Endothelial cell of umbilical vein (primary cell): ENCODE measurements at regions not wholly inside any gene's neighbourhood (a gene's known extent, or its start where the extent isn't known, plus 50 kb on each side); places are given as distances from the start of the nearest gene placed in this dataset.

Source experiments
- BruUV-seq: library from RNA; stranded (reverse); fragments of 400-500 nt; replicated peaks from 2 replicates; lab custom pipeline; 2021; lab: Mats Ljungman, UMichigan
- CTCF ChIA-PET: fragments of 300-600, 350-600 bp; sonication (Branson Sonifier 250); formaldehyde crosslinking; loops from one replicate; lab custom pipeline; 2021; ENCODE audit warnings: antibody characterized with exemption, inconsistent platforms; lab: Charles Lee
- POLR2A ChIA-PET: fragments of 300-600, 350-600 bp; sonication (Branson Sonifier 250); formaldehyde crosslinking; loops from one replicate; lab custom pipeline; 2021; ENCODE audit warnings: antibody characterized with exemption, inconsistent platforms; lab: Charles Lee
- DNase-seq: peaks from one replicate; pipeline ENCODE4 v3.0.0-alpha.2; 2011; ENCODE audit warnings: low read depth, low spot score
- FAIRE-seq: peaks from 2 replicates; lab custom pipeline; 2011; peaks lifted over from hg19 to GRCh38; lab: Jason Lieb, UNC
- H2AFZ ChIP-seq: 2 replicates; pipeline ENCODE4 v1.6.0; 2012; ENCODE audit warnings: low read depth, low read length, control low read depth, inconsistent platforms
- H3K27ac ChIP-seq: 2 replicates; pipeline ENCODE4 v1.5.1; 2011; ENCODE audit warnings: low read depth, mild to moderate bottlenecking, control low read depth, low read length, moderate library complexity; ENCODE audit not compliant: insufficient read depth
- H3K27me3 ChIP-seq, 2 experiments: 2 replicates each; pipeline versions ENCODE4 v1.6.0 to v1.6.1; 2011; ENCODE audit warnings: low read length in 2 of 2, mixed read lengths in 1 of 2; ENCODE audit not compliant: control insufficient read depth in 2 of 2, insufficient read depth in 2 of 2
- H3K36me3 ChIP-seq, 2 experiments: 2 replicates in 1 of 2; 3 replicates in 1 of 2; pipeline ENCODE4 v1.5.1; 2011; ENCODE audit warnings: low read length in 2 of 2, mild to moderate bottlenecking in 1 of 2, moderate library complexity in 1 of 2; ENCODE audit not compliant: control insufficient read depth in 2 of 2, insufficient read depth in 2 of 2; ENCODE audit errors: extremely low read depth in 1 of 2
- H3K4me1 ChIP-seq: 3 replicates; pipeline ENCODE4 v1.5.1; 2011; ENCODE audit warnings: mild to moderate bottlenecking, low read length; ENCODE audit not compliant: control insufficient read depth, insufficient read depth; ENCODE audit errors: extremely low read depth
- H3K4me2 ChIP-seq: 2 replicates; pipeline ENCODE4 v1.6.1; 2011; ENCODE audit warnings: low read length, control low read depth, mixed read lengths; ENCODE audit not compliant: insufficient read depth
- H3K4me3 ChIP-seq, 3 experiments: fragments of 200-600 bp in 1 of 3; sonication (generic), shearing (Covaris generic) in 1 of 3; replicated peaks in 1 of 3; 2 replicates each; pipeline ENCODE4 v1.5.1; 2011 to 2016; ENCODE audit warnings: control low read depth in 3 of 3, low read length in 3 of 3, mild to moderate bottlenecking in 2 of 3, inconsistent platforms in 1 of 3, low read depth in 1 of 3, moderate library complexity in 1 of 3; ENCODE audit not compliant: insufficient read depth in 1 of 3
- H3K79me2 ChIP-seq: 2 replicates; pipeline ENCODE4 v1.6.0; 2012; ENCODE audit warnings: low read length, inconsistent platforms; ENCODE audit not compliant: control insufficient read depth, insufficient read depth
- H3K9ac ChIP-seq: replicated peaks from 2 replicates; pipeline ENCODE3; 2011; ENCODE audit warnings: low read length, control low read depth; ENCODE audit not compliant: insufficient read depth; ENCODE audit errors: extremely low read depth
- H3K9me1 ChIP-seq: replicated peaks from 3 replicates; pipeline ENCODE4 v1.6.0; 2011; ENCODE audit warnings: mild to moderate bottlenecking, low read length; ENCODE audit not compliant: control insufficient read depth, insufficient read depth; ENCODE audit errors: extremely low read depth
- H3K9me3 ChIP-seq: replicated peaks from 2 replicates; pipeline ENCODE4 v1.5.1; 2012; ENCODE audit warnings: low read length, inconsistent platforms; ENCODE audit not compliant: control insufficient read depth, insufficient read depth
- H4K20me1 ChIP-seq: replicated peaks from 2 replicates; pipeline ENCODE3; 2011; ENCODE audit warnings: mild to moderate bottlenecking, low read length; ENCODE audit not compliant: control insufficient read depth, insufficient read depth; ENCODE audit errors: extremely low read depth
- CTCF ChIP-seq, 2 donors: IDR thresholded peaks; 1 replicate in 1 of 2; 2 replicates in 1 of 2; pipeline ENCODE4 v1.5.1; 2011; ENCODE audit warnings: low read length in 2 of 2, mild to moderate bottlenecking in 2 of 2, moderate library complexity in 2 of 2, control low read depth in 1 of 2, inconsistent platforms in 1 of 2, low read depth in 1 of 2; ENCODE audit not compliant: insufficient read depth in 1 of 2; ENCODE audit errors: extremely low read depth in 1 of 2
- EZH2 ChIP-seq: IDR thresholded peaks from 2 replicates; pipeline ENCODE4 v1.6.1; 2012; ENCODE audit warnings: borderline replicate concordance, low read depth, mild to moderate bottlenecking, moderate library complexity, low read length, inconsistent platforms; ENCODE audit not compliant: severe bottlenecking
- FOS ChIP-seq: IDR thresholded peaks from 2 replicates; pipeline ENCODE4 v1.6.1; 2011; ENCODE audit warnings: mild to moderate bottlenecking, low read length, moderate library complexity, borderline replicate concordance; ENCODE audit not compliant: insufficient read depth
- GATA2 ChIP-seq: IDR thresholded peaks from 2 replicates; pipeline ENCODE4 v1.7.0; 2011; ENCODE audit warnings: low read depth, mild to moderate bottlenecking, moderate library complexity, mixed read lengths, low read length; ENCODE audit not compliant: insufficient read length, insufficient read depth
- MAX ChIP-seq: IDR thresholded peaks from 2 replicates; pipeline ENCODE4 v1.6.1; 2011; ENCODE audit not compliant: insufficient read depth, insufficient read length
- MYC ChIP-seq: IDR thresholded peaks from one replicate; pipeline ENCODE4 v1.6.1; 2011; ENCODE audit warnings: mild to moderate bottlenecking, low read depth, low read length
- dilution Hi-C: fragments of 300-500 bp; cut with MboI; formaldehyde crosslinking; loops from one replicate; pipeline ENCODE4 v1.15.0; 2019; ENCODE audit warnings: low sequenced_read_pairs; ENCODE audit not compliant: extremely low pct_ligation_motif_present
- intact Hi-C: fragments of 100-400 bp; cut with micrococcal nuclease; formaldehyde crosslinking; loops from one replicate; pipeline ENCODE4 v1.10.0; 2022

DNA sequence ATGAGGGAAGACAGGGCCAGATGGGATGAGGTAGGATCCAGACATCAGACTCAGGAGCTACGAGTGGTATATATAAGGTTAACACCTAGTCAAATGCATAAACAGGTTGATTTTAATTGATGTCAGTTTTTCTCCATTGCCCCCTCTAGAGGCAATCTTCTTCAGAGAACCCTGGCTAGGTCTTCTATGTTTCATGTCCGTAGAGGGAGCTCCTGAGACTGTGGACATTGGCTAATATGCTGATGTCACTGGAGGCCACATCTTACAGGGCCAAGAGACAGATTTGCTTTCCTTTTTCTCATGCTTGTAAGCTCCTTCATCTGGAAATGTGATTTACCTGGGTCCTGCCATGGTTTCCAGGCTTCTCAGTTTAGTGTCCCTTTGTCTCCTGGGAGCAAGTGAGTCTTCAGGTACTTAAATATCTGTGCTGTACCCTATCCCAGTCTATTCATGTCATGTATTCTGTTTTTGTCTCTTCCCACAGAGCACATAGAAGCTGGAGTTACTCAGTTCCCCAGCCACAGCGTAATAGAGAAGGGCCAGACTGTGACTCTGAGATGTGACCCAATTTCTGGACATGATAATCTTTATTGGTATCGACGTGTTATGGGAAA lies 161.6 kb upstream of the PRSS1 start:
- no peaks in the 10 kb centered on the region for H3K36me3 ChIP-seq
- no TSS peak for BruUV-seq
- TF ChIP-seq MYC (no peak), CTCF (IDR thresholded peaks at IDR 0.05; ENCODE audit: extremely low read depth in 1 of 2, insufficient read depth in 1 of 2, low read depth in 1 of 2, low read length in 2 of 2) (peak; percentile 63 to 82)
- H3K9ac ChIP-seq, result no peak overlapping the region
- FAIRE-seq (no peak), DNase-seq (peak; percentile 66)
- CTCF ChIA-PET, result interaction anchor here (0.6 to 5.7 kb wide), 63 partner anchors 10 to 700 kb away, joined by 3 to 181 read pairs (median 5); partner anchors contain the start of genes CASP2, EPHB6 and PRSS2
- no peak overlapping the region for H3K27ac ChIP-seq
- no peaks in the 10 kb centered on the region for H3K9me3 ChIP-seq
- no peaks in the 10 kb centered on the region for H4K20me1 ChIP-seq
- H3K4me2 ChIP-seq, result no peak overlapping the region
- no peaks in the 10 kb centered on the region for H3K9me1 ChIP-seq
- POLR2A ChIA-PET, result interaction anchor here (0.6 kb wide), 1 partner anchor 30 kb away, joined by 3 read pairs; no protein-coding TSS in a partner anchor
- H3K4me3 ChIP-seq, result no peak overlapping the region
- peak overlapping the region; percentile 88 for H2AFZ ChIP-seq
- H3K4me1 ChIP-seq, result peaks cover 10% of the 10 kb centered on the region
- no peaks in the 10 kb centered on the region for H3K27me3 ChIP-seq
- intact Hi-C loops (loop anchor here (1.0 to 2.0 kb wide), 3 partner anchors 19 to 52 kb away; no protein-coding TSS in a partner anchor), dilution Hi-C loops (no loop called here)
- H3K79me2 ChIP-seq, result no peaks in the 10 kb centered on the region

GRCh38 chr7:142586611-142587010 lies 162.7 kb upstream of the PRSS1 start:
- CTCF ChIA-PET, result interaction anchor here (1.4 to 5.7 kb wide), 12 partner anchors 17 to 209 kb away, joined by 4 to 181 read pairs (median 10); no protein-coding TSS in a partner anchor

More at GRCh38 chr7:142586611-142587010, 162.7 kb upstream of the PRSS1 start:
- H3K36me3 ChIP-seq, result no peaks in the 10 kb centered on the region
- TF ChIP-seq FOS, result no peak
- TF ChIP-seq CTCF (IDR thresholded peaks at IDR 0.05; ENCODE audit: extremely low read depth in 1 of 2, insufficient read depth in 1 of 2, low read depth in 1 of 2, low read length in 2 of 2), result no peak
- TF ChIP-seq EZH2, result no peak
- TF ChIP-seq MAX, result no peak
- TF ChIP-seq GATA2, result no peak
- H3K9me1 ChIP-seq, result no peaks in the 10 kb centered on the region
- no peak overlapping the region for H2AFZ ChIP-seq
- intact Hi-C loops, result loop anchor here (1.0 to 2.0 kb wide), 3 partner anchors 18 to 51 kb away; no protein-coding TSS in a partner anchor
- dilution Hi-C loops, result no loop called here
- H3K27me3 ChIP-seq, result no peaks in the 10 kb centered on the region
- FAIRE-seq (no peak), DNase-seq (no peak)
- H3K9me3 ChIP-seq, result no peaks in the 10 kb centered on the region
- H4K20me1 ChIP-seq, result no peaks in the 10 kb centered on the region
- H3K4me2 ChIP-seq, result no peak overlapping the region
- no peak overlapping the region for H3K9ac ChIP-seq
- BruUV-seq, result no TSS peak
- no peak overlapping the region for H3K4me3 ChIP-seq
- H3K27ac ChIP-seq, result no peak overlapping the region
- POLR2A ChIA-PET, result no interaction called here
- H3K4me1 ChIP-seq, result peaks cover 10% of the 10 kb centered on the region
- no peaks in the 10 kb centered on the region for H3K79me2 ChIP-seq
